HepG2 (cell line): ENCODE measurements at regions not wholly inside any gene's neighbourhood (a gene's known extent, or its start where the extent isn't known, plus 50 kb on each side); places are given as distances from the start of the nearest gene placed in this dataset.

Source experiments
- ZNF121 ChIP-seq: sonication (generic); formaldehyde crosslinking; IDR thresholded peaks from 2 replicates; pipeline ENCODE4 v1.5.0; 2020; ENCODE audit warnings: mild to moderate bottlenecking, missing genetic modification reagents
- ZNF609 ChIP-seq: sonication (generic); formaldehyde crosslinking; IDR thresholded peaks from 2 replicates; pipeline ENCODE4 v1.4.0; 2020; ENCODE audit warnings: mild to moderate bottlenecking, missing genetic modification reagents, borderline replicate concordance
- TF ChIP-seq, protein P1 (sequence below): sonication (generic); formaldehyde crosslinking; conservative IDR thresholded peaks from 2 replicates; pipeline ENCODE4 v1.4.0; 2020; ENCODE audit warnings: mild to moderate bottlenecking, missing genetic modification reagents, moderate library complexity

GRCh38 chr18:46346896-46347630 is 242.9 kb downstream of the HAUS1 start (continued):
- TF ChIP-seq, protein P1, sequence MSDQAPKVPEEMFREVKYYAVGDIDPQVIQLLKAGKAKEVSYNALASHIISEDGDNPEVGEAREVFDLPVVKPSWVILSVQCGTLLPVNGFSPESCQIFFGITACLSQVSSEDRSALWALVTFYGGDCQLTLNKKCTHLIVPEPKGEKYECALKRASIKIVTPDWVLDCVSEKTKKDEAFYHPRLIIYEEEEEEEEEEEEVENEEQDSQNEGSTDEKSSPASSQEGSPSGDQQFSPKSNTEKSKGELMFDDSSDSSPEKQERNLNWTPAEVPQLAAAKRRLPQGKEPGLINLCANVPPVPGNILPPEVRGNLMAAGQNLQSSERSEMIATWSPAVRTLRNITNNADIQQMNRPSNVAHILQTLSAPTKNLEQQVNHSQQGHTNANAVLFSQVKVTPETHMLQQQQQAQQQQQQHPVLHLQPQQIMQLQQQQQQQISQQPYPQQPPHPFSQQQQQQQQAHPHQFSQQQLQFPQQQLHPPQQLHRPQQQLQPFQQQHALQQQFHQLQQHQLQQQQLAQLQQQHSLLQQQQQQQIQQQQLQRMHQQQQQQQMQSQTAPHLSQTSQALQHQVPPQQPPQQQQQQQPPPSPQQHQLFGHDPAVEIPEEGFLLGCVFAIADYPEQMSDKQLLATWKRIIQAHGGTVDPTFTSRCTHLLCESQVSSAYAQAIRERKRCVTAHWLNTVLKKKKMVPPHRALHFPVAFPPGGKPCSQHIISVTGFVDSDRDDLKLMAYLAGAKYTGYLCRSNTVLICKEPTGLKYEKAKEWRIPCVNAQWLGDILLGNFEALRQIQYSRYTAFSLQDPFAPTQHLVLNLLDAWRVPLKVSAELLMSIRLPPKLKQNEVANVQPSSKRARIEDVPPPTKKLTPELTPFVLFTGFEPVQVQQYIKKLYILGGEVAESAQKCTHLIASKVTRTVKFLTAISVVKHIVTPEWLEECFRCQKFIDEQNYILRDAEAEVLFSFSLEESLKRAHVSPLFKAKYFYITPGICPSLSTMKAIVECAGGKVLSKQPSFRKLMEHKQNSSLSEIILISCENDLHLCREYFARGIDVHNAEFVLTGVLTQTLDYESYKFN (CRISPR knock-in tag), result no peak
- no peak for TF ChIP-seq ZNF121 (CRISPR knock-in tag)
- TF ChIP-seq ZNF609, result no peak
- TF ChIP-seq, all 625 proteins: peak for 0
